ENCODE measurements at regions not wholly inside any gene's neighbourhood (a gene's known extent, or its start where the extent isn't known, plus 50 kb on each side); places are given as distances from the start of the nearest gene placed in this dataset.

DNA sequence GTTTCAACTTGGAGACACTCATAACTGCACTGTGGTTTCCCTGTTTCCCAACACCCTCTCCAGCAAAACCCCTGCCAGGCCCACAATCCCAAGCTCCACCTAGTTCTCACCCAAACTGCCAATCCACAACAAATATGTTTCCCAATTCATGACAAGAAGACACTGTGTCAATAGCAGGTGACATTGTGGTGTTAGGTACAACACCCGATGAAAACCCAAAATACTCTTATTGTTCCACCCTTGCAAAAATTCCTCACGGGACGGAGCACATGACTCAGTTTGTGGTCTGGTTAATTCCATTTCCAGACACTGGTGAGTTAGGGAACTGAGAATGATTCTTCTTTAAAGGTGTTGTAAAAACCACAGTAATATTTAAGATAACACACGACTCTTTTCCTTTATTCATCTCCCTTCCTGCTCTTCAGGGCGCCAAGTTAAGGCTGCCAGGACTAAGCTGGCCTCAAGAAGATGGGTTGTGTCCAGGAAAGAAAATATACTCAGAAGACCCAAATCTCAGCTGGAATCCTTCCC lies 735.5 kb downstream of the MED13L start:
- Histone ChIP-seq H2AFZ (ENCODE audit: low read depth, low read length) (no peak overlapping the region), H3K36me3 (ENCODE audit: insufficient read depth, low read length) (no peaks in the 10 kb centered on the region), H3K9me3 (ENCODE audit: low read length) (no peaks in the 10 kb centered on the region), H3K4me3 (ENCODE audit: low read length) (no peak overlapping the region), H3K27me3 (ENCODE audit: insufficient read depth, low read depth, low read length) (no peaks in the 10 kb centered on the region), H3K27ac (ENCODE audit: low read length) (no peak overlapping the region), H3F3A (ENCODE audit: insufficient read depth, low read length, poor library complexity, severe bottlenecking) (no peaks in the 10 kb centered on the region), H3K4me2 (ENCODE audit: low read length) (no peak overlapping the region), H3K79me2 (replicated peaks; ENCODE audit: insufficient read depth, low read length) (no peaks in the 10 kb centered on the region), H3K9me2 (ENCODE audit: insufficient read depth, low read length) (no peaks in the 10 kb centered on the region), H4K20me1 (ENCODE audit: insufficient read depth) (no peaks in the 10 kb centered on the region), H3K9ac (ENCODE audit: low read length) (no peak overlapping the region)
- TF ChIP-seq TAF1 (IDR thresholded peaks at IDR 0.05; ENCODE audit: low read depth) (no peak), EZH2 (IDR thresholded peaks at IDR 0.05; ENCODE audit: borderline replicate concordance, insufficient read depth, low read length, poor library complexity, severe bottlenecking) (no peak), POLR2AphosphoS5 (IDR thresholded peaks at IDR 0.05) (no peak), RAD21 (conservative IDR thresholded peaks at IDR 0.05) (no peak), MXI1 (conservative IDR thresholded peaks at IDR 0.05; ENCODE audit: poor library complexity, severe bottlenecking) (no peak)
- TF ChIP-seq, protein P1, sequence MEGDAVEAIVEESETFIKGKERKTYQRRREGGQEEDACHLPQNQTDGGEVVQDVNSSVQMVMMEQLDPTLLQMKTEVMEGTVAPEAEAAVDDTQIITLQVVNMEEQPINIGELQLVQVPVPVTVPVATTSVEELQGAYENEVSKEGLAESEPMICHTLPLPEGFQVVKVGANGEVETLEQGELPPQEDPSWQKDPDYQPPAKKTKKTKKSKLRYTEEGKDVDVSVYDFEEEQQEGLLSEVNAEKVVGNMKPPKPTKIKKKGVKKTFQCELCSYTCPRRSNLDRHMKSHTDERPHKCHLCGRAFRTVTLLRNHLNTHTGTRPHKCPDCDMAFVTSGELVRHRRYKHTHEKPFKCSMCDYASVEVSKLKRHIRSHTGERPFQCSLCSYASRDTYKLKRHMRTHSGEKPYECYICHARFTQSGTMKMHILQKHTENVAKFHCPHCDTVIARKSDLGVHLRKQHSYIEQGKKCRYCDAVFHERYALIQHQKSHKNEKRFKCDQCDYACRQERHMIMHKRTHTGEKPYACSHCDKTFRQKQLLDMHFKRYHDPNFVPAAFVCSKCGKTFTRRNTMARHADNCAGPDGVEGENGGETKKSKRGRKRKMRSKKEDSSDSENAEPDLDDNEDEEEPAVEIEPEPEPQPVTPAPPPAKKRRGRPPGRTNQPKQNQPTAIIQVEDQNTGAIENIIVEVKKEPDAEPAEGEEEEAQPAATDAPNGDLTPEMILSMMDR (IDR thresholded peaks at IDR 0.05; ENCODE audit: poor library complexity, severe bottlenecking), result no peak

DNA sequence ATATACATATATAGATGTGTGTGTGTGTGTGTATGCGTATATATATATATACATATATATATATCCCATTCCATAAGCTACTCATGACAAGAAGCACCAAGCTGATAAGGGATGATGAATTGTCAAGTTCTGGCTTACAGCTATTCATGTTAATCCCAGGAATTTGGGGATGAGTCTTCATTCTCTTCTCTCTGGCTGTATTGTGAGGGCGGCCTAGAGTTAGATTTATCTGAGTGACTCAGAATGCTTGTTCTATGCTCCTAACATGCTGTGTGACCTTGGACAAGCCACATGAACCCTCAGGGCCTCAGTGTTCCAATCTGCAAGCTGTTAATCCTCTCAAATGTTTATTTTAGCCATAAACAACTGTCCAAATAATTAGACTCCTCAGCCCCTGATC lies 749.0 kb downstream of the MED13L start:
- no peak overlapping the region for H3K4me3 ChIP-seq (ENCODE audit: low read length)
- H3K27me3 ChIP-seq (ENCODE audit: insufficient read depth, low read depth, low read length), result no peaks in the 10 kb centered on the region
- H3K27ac ChIP-seq (ENCODE audit: low read length), result no peak overlapping the region
- H3K9me2 ChIP-seq (ENCODE audit: insufficient read depth, low read length), result no peaks in the 10 kb centered on the region
- H4K20me1 ChIP-seq (ENCODE audit: insufficient read depth), result no peaks in the 10 kb centered on the region
- H3K36me3 ChIP-seq (ENCODE audit: insufficient read depth, low read length), result no peaks in the 10 kb centered on the region
- no peak overlapping the region for H3K4me2 ChIP-seq (ENCODE audit: low read length)
- H3K9me3 ChIP-seq (ENCODE audit: low read length), result no peaks in the 10 kb centered on the region
- no peaks in the 10 kb centered on the region for H3K79me2 ChIP-seq (replicated peaks; ENCODE audit: insufficient read depth, low read length)
- no peak for TF ChIP-seq TAF1 (IDR thresholded peaks at IDR 0.05; ENCODE audit: low read depth)
- no peak for TF ChIP-seq POLR2AphosphoS5 (IDR thresholded peaks at IDR 0.05)
- no peak for TF ChIP-seq RAD21 (conservative IDR thresholded peaks at IDR 0.05)
- TF ChIP-seq, protein P1 (IDR thresholded peaks at IDR 0.05; ENCODE audit: poor library complexity, severe bottlenecking), result no peak
- no peak for TF ChIP-seq MXI1 (conservative IDR thresholded peaks at IDR 0.05; ENCODE audit: poor library complexity, severe bottlenecking)
- TF ChIP-seq EZH2 (IDR thresholded peaks at IDR 0.05; ENCODE audit: borderline replicate concordance, insufficient read depth, low read length, poor library complexity, severe bottlenecking), result no peak
- TF ChIP-seq SMC3 (conservative IDR thresholded peaks at IDR 0.05; ENCODE audit: poor library complexity), result no peak
- TF ChIP-seq, protein P2, sequence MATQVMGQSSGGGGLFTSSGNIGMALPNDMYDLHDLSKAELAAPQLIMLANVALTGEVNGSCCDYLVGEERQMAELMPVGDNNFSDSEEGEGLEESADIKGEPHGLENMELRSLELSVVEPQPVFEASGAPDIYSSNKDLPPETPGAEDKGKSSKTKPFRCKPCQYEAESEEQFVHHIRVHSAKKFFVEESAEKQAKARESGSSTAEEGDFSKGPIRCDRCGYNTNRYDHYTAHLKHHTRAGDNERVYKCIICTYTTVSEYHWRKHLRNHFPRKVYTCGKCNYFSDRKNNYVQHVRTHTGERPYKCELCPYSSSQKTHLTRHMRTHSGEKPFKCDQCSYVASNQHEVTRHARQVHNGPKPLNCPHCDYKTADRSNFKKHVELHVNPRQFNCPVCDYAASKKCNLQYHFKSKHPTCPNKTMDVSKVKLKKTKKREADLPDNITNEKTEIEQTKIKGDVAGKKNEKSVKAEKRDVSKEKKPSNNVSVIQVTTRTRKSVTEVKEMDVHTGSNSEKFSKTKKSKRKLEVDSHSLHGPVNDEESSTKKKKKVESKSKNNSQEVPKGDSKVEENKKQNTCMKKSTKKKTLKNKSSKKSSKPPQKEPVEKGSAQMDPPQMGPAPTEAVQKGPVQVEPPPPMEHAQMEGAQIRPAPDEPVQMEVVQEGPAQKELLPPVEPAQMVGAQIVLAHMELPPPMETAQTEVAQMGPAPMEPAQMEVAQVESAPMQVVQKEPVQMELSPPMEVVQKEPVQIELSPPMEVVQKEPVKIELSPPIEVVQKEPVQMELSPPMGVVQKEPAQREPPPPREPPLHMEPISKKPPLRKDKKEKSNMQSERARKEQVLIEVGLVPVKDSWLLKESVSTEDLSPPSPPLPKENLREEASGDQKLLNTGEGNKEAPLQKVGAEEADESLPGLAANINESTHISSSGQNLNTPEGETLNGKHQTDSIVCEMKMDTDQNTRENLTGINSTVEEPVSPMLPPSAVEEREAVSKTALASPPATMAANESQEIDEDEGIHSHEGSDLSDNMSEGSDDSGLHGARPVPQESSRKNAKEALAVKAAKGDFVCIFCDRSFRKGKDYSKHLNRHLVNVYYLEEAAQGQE (IDR thresholded peaks at IDR 0.05; ENCODE audit: borderline replicate concordance), result no peak
- TF ChIP-seq EP300 (conservative IDR thresholded peaks at IDR 0.05; ENCODE audit: poor library complexity, severe bottlenecking), result no peak
- no peak overlapping the region for H3K9ac ChIP-seq (ENCODE audit: low read length)
- no peaks in the 10 kb centered on the region for H3F3A ChIP-seq (ENCODE audit: insufficient read depth, low read length, poor library complexity, severe bottlenecking)
- H2AFZ ChIP-seq (ENCODE audit: low read depth, low read length), result no peak overlapping the region
